Esophagus muscularis mucosa (tissue), 4 donors: ENCODE measurements at regions not wholly inside any gene's neighbourhood (a gene's known extent, or its start where the extent isn't known, plus 50 kb on each side); places are given as distances from the start of the nearest gene placed in this dataset.

Experiments used
- CTCF ChIP-seq, 3 experiments: fragments of 200-600 bp in 2 of 3; fragments of 450-650 bp in 1 of 3; sonication (generic) in 2 of 3; IDR thresholded peaks; one replicate each; pipeline ENCODE4 v1.5.1; 2017 to 2019; ENCODE audit warnings: antibody characterized with exemption in 3 of 3, mild to moderate bottlenecking in 2 of 3, moderate library complexity in 1 of 3
- EP300 ChIP-seq: sonication (generic); formaldehyde crosslinking; IDR thresholded peaks from one replicate; pipeline ENCODE4 v1.6.1; 2017; ENCODE audit warnings: antibody characterized with exemption
- POLR2A ChIP-seq: fragments of 450-650 bp; IDR thresholded peaks from one replicate; pipeline ENCODE4 v1.6.1; 2017; ENCODE audit warnings: antibody characterized with exemption, moderate library complexity, mild to moderate bottlenecking, low read depth
- POLR2AphosphoS5 ChIP-seq, 2 donors: sonication (generic); formaldehyde crosslinking; IDR thresholded peaks; one replicate each; pipeline ENCODE4 v1.6.1; 2017; ENCODE audit warnings: antibody characterized with exemption in 2 of 2

DNA sequence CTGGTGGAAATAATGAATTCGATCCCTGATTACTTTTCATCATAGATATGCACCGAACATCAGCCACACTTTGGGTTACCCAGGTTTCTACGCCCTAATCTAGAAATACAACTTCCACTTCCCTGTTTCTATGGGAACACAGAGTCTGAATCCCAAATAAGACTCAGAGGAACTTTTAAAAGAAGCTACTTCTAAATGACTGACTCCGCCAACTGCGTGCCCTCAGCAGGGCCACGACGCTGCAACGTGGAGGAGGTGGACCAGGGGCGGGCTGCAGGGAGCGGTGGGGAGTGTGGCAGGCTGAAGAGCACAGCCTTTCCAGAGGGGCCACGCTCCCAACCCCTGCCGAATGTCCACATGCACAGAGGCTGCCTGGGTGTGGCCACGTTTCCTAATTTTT, 304.0 kb downstream of the SHANK2 start:
- TF ChIP-seq CTCF (IDR thresholded peaks at IDR 0.05) (no peak), POLR2A (no peak), EP300 (no peak), POLR2AphosphoS5 (IDR thresholded peaks at IDR 0.05) (no peak)
